GM10266 (cell line): ENCODE measurements at regions not wholly inside any gene's neighbourhood (a gene's known extent, or its start where the extent isn't known, plus 50 kb on each side); places are given as distances from the start of the nearest gene placed in this dataset.

Experiments
- DNase-seq: peaks from one replicate; pipeline ENCODE4 v3.0.0; 2012; ENCODE audit errors: extremely low spot score
- CTCF ChIP-seq: IDR thresholded peaks from 2 replicates; pipeline ENCODE4 v1.5.1; 2012; ENCODE audit warnings: mild to moderate bottlenecking, low read depth; ENCODE audit not compliant: control insufficient read depth, insufficient read depth; ENCODE audit errors: missing control alignments

GRCh38 chr2:65486282-65486681 lies 53.9 kb upstream of the SPRED2 start:
- DNase-seq, result no peak
- no peak for TF ChIP-seq CTCF

GRCh38 chr2:65485839-65486238 lies 53.4 kb upstream of the SPRED2 start:
- TF ChIP-seq CTCF, result no peak
- DNase-seq, result no peak

- no peak for DNase-seq
- TF ChIP-seq CTCF, result no peak
Observed at GRCh38 chr2:65483763-65484162, 51.4 kb upstream of the SPRED2 start.

- DNase-seq, result no peak
- no peak for TF ChIP-seq CTCF
Observed at GRCh38 chr2:65482971-65483370, 50.6 kb upstream of the SPRED2 start.
